GM21723 (cell line): ENCODE measurements at regions not wholly inside any gene's neighbourhood (a gene's known extent, or its start where the extent isn't known, plus 50 kb on each side); places are given as distances from the start of the nearest gene placed in this dataset.

ENCODE experiments used
- ATAC-seq: cut with Tn5 transposase; IDR thresholded peaks from one replicate; pipeline ENCODE4 v1.9.1; 2021; ENCODE audit warnings: mild to moderate bottlenecking, moderate library complexity; ENCODE audit not compliant: unreplicated experiment

DNA sequence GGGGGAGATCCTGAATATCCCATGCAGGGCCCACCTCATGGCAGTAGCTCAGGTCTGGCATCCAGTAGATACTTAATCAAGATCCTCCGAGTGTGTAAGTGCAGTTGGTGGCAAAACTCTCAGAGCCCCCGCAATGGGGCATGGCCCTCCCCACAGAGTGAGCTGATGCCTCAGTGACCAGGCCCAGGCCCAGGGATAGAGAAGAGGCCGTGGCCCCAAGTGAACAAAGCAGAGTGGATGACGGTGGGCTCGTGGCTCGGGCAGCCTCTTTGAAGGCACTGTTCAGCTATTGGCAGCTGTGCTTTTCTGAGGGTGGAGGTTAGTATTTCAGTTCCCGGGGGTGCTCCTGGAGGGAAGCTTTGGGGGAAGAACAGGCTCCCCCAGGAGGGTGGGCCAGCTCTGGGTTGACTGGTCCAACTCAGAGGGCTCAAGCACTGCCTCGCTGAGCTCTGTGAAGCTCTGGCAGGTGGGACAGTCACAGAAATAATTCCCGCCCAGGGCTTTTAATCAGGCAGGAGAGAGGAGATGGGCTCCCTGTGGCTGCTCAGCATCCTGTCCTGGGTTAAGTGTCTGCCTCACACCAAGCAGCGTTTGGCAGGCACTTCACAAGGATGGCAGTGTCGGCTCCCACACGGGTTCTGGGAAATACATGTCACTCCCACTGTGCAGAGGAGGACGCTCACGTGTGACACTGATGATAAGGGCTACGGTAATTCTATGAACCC is 583.6 kb downstream of the TCERG1L start:
- no peak for ATAC-seq

- ATAC-seq: no peak
Observed at GRCh38 chr10:130728531-130729215, 582.8 kb downstream of the TCERG1L start.

- no peak for ATAC-seq
Observed at GRCh38 chr10:130729876-130730275, 581.6 kb downstream of the TCERG1L start.

- ATAC-seq: no peak
Observed at GRCh38 chr10:130737186-130737585, 574.3 kb downstream of the TCERG1L start.

DNA sequence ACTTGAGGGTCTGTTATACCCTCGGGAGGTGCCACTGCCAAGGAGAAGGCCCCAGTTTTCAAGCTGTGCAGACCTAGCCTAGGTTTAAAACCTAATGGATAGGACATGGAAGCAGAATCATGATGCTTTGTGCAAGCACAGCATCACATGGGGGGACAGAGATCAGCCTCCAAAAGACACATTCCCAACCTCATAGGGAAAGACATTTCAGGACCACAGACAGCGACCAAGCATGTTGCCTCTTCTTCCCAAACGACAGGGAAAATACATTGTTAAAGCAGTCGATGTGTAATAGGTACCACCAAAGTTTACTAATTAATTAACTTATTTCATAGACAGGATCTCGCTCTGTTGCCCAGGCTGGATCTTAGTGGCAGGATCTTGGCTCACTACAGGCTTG is 573.9 kb downstream of the TCERG1L start:
- no peak for ATAC-seq

GRCh38 chr10:130739016-130739756 is 572.3 kb downstream of the TCERG1L start:
- no peak for ATAC-seq

- no peak for ATAC-seq
Observed at GRCh38 chr10:130739757-130740145, 571.8 kb downstream of the TCERG1L start.

- no peak for ATAC-seq
Observed at GRCh38 chr10:130740166-130740565, 571.4 kb downstream of the TCERG1L start.

DNA sequence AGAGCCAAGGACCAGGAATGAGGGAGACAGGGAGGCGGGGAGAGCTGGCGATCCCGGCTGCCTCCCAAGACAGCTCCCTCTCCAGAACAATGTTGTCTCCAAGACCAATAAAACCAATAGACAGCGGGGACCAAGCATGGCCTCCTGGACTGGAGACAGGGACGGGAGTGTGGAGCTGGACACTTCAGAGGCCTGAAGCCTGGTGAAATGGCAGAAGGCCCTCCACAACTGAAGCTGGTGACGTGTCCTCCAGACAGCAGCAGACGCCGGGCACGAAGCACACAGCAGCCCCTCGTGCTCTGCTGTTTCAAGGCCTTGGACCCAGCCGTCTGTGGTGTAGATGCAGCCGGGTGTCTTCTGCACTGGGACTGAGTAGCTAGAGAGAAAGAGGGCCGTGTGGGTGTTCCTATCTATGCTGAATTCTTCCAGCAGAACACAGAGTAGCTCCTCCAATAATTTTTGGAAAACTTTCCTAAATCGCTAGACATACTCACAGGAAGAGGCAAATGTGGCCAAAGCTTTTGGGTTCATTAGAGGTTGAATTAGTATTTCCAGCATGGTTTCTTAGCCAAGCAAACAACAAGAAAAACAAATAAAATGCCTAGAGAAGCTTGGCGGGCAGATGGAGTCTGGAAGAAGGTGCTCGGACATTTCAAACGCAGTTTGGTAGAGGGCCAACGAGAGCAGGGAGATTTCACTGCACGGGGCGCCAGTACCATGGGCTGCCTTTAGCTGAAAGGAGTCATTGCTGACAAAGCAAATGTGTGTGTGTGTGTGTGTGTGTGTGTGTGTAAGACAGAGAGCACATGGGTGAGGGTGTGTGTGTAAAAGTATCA is 570.4 kb downstream of the TCERG1L start:
- no peak for ATAC-seq

DNA sequence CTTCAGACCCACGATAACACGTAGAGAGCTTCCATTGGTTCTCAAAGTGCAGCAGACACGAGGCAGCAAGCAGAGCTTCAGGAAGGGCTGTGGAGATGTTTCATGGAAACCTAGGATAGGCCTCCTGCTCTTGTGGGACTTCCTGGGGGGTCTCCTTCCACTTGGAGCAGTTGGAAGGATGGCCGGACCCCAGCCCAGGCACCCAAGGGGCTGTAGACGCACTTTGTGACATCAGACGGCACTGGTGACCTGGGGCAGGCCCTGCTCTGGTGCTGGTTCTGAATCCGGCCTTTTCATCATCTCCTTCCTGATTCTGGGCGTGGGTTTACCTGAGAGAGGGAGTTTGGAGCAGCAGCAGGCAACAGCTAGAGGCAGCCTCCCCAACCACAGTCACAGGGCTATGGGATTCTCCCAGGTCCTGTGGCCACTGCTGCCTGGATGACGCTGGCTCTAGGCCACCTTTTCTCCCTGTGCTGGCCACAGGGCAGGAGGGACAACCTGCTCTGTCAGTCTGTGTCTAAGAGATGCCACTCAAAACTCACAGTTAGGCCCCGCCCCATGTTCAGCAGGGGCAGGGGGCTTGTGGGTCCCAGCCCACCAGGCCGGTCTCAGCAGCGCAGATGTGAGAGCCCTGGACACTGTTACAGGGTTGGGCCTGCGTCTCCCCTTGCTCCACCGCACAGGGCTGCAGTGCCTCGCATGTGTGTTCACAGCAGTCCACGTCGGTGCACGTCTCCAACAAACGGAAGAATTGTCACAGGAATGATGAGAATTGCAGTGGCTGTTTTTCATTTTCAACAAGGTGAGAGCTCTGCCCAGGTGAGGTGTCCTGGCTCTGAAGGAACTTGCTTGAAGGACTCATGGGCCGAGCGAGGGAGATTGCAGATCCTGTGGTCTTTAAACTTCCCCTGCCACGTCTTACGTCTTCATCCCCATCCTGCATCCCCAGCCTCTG is 569.3 kb downstream of the TCERG1L start:
- ATAC-seq: no peak

DNA sequence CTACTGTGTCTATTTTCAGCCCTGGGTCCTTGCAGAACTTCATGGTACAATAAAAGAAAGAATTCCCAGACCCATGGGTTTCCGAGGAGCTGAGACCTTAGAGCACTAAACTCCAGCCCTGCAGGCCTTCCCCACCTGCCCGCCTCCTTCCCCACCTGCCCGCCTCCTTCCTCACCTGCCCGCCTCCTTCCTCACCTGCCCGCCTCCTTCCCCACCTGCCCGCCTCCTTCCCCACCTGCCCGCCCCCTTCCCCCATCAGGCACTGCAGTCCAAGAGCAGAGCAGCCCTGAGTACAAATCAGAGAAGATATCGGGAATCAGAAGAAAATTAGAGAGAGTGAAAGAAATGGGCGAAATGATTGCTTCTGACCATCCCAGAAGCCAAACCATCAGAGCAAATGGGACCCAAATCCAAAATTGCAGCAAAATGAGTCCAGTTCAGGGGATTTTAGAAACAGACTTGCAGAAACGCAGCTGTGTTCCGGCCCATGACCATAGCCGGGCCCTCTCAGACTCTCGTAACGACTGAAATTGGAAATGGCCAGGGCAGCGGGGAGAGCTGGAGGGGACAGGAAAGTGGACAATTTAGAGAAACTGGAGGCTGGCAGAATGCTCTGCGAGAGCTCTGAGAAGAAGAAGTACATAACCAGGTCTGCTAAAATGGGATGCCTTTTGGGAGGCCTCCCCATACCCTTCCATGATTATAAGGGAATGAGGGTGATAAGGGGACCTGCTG is 568.4 kb downstream of the TCERG1L start:
- ATAC-seq: no peak

GRCh38 chr10:130743751-130744271 is 567.7 kb downstream of the TCERG1L start:
- ATAC-seq: no peak

DNA sequence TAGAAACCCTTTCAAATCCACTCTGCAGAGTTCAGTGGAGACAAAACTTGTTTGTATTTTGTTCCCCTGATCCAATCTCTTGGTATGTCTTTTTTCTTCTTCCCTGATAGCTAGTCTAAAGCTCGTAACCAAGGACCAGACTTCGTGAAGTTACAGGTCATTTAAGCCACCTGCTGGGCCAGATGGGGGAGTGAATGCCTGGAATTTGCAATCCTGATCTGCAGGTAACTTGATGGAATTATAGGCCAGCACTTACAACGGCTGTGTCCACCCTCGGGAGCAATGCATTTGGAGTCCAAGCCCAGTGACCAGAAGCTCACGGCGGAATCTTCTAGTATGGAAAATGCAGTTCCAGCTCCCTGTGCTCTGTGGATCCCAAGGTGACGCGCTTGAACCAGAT is 566.9 kb downstream of the TCERG1L start:
- ATAC-seq: no peak

DNA sequence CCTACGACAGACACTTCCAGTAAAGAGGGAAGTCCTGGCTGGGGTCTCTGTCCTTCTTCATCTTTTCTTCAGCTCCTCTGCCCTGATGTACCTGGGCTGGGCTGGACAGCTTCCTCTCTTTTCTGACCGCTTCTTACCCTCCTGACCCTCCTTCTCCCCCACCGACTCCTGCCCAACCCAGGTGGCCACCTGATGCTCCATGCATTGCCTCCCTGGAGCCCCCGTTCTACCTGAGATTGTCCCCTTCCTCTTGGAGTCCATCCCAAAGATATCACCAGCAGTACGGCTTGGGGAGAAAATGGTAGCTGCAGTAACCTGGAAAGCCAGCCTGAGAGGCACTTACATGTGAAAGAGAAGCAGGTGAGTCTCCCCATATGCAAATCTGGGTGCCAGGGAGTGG is 566.3 kb downstream of the TCERG1L start:
- no peak for ATAC-seq

DNA sequence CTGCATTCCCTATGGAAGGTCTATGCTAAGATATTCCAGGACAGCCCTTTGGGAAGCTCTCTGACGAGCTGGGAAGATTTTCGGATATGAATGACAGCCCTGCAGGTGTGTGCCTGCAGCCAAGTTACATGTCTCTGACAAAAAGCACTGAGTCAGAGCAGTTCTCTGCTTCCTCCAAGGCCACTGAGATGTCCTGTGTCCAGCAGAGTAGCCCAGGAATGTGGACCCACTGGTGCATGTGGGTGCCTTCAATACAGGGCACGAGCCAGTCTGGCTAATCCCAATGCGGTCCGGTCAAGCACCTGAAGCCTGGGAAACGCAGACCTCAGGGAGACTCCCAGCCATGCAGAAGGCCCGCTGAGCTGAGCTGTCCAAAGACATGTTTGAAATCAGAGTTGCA is 565.7 kb downstream of the TCERG1L start:
- no peak for ATAC-seq

GRCh38 chr10:130746311-130746710 is 565.2 kb downstream of the TCERG1L start:
- ATAC-seq: no peak

GRCh38 chr10:130747356-130747755 is 564.2 kb downstream of the TCERG1L start:
- ATAC-seq: no peak

GRCh38 chr10:130747946-130748345 is 563.6 kb downstream of the TCERG1L start:
- no peak for ATAC-seq
